Stimulated activated naive CD4-positive, alpha-beta T cell (primary cell): ENCODE measurements at regions not wholly inside any gene's neighbourhood (a gene's known extent, or its start where the extent isn't known, plus 50 kb on each side); places are given as distances from the start of the nearest gene placed in this dataset.
"Not testable (repeated sequence)": the region's sequence is repeated elsewhere in the genome, so short reads cannot be mapped to it uniquely, and the experiment has no call there.

Experiments
- DNase-seq, 6 experiments: peaks; one replicate each; lab custom pipeline; 2025; lab: John Stamatoyannopoulos, UW

DNA sequence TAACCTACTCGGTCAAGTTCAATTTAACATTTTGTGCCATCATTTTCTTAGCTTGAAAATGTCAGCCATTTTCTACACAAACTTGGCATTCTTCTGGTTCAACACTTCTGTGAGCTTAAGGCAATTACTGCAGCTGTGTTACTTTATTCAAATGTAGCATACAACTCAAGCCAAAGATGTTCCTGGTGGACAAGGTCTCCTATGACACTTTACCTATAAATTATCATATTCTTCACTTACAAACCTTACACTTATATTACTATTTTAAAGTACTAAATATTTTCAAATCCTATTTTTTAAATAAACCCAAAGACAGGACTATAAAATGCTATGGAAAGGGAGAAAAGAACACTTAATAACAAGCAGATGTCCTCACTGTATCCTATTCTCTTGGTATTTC lies 1045.3 kb downstream of the TSN start:
- DNase-seq, result no peak

DNA sequence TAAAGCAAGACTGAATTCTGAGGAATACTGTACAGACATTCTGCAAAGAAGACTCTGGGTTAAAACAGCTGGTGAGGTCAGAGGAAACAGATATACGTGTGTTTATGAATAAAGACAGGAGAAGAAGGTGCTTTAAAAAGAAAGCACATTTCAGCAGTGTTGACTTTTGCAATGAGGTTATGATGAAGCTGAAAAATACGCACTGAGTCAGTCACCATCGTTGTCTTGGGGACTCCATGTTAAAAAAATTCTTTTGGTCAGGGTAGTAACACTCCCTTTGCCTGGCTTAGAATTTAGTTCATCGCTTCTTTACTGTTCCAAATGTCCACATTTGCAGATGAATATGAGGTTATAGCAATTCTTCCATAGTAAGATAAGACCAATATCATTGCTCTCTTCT lies 1049.0 kb downstream of the TSN start:
- DNase-seq, result no peak

DNA sequence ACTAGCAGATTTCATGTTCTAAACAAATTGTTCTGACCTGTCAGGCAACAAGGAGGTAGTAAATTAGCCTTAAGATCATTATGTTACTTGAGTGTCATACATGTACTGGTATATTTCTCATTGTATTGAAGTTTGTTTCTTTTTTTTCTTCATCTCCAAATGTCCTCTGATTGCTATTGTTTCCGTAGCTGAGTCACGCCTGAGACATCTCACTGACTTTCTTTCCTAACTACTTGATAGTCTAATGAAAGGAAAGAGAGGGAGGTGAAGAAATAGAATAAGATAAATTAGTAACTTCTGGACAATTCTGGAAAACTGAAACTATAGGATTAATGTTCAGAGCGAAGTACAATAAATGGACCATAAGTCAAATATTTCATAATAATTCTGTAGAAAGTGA lies 1049.9 kb downstream of the TSN start:
- no peak for DNase-seq

DNA sequence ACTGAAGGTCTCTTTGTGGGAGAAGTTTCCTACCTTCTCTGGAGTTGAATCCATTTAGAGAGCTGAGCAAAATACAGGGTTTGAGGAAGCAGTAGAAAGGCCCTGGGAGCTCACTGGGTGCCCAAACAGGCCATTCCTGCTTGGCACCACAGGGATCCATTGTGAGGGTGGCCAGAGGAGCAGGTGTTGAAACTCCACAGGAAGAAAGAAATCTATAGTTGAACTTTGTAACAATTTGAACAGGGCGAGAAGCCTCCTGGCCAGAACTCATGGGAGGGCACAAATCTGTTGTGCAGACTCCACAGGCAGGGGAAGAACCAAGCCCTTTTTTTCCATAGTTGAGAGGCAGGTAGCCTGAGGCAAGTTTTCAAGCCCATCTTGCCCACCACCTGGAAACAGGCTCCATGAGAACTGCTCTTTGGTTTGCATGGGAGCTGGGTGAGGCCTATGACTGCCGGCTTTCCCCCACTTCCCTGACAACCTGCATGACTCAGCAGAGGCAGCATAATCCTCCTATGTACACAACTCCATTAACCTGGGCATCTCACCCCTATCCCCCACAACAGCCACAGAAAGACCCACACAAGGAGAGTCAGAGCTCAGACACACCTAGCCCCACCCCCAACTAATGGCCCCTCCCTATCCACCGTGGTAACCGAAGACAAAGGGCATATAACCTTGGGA lies 1053.0 kb downstream of the TSN start:
- DNase-seq, result no peak

DNA sequence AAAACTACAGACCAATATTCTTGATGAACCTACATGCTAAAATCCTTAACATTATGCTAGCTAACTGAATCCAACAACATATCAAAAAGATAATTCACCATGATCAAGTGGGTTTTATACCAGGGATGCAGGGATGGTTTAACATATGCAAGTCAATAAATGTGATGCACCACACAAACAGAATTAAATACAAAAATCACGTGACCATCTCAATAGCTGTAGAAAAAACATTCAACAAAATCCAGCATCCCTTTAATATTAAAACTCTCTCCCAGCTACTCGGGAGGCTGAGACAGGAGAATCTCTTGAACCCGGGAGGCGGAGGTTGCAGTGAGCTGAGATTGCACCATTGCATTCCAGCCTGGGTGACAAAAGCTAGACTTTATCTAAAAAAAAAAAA lies 1056.8 kb downstream of the TSN start:
- DNase-seq, result not testable (repeated sequence)

DNA sequence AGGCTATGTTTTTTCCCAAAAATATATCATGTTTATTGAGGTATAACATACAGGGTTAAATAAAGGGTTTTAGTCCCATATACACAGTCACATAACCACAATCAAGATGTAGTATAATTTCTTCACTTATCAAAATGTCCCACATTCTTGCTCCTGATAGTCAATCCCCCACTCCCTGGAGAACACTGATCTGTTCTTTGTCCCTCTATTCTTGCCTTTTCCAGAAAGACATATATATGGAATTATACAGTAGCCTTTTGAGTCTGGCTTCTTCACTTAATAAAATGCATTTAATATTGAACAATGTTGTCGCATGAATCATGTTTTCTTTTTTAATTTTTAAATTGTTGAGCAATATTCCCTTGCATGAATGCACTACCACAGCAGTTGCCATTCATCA lies 1059.7 kb downstream of the TSN start:
- no peak for DNase-seq

DNA sequence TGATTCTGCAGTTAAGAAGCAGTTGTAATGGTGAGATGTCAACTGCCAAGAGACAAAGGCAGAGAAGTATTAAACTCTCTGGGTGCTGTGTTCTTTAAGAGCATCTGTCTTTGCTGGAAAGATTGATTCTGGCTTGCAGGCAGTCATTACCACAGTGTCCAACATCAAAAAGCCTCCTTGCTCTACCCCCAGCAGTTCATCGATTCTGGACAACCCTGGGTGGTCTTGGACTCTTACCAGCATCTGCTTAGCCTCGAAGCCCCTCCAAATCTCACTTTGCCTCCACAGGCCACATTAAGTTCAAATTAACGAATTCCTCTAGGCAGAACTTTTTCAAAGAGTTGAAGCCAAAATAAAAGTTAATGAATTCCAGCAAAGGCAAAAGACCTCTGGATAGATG lies 1061.4 kb downstream of the TSN start:
- DNase-seq, result no peak

GRCh38 chr2:122822319-122822718 lies 1066.9 kb downstream of the TSN start:
- no peak for DNase-seq

GRCh38 chr2:122830157-122830556 lies 1074.7 kb downstream of the TSN start:
- no peak for DNase-seq

- no peak for DNase-seq
Observed at GRCh38 chr2:122831649-122832048, 1076.2 kb downstream of the TSN start.

DNA sequence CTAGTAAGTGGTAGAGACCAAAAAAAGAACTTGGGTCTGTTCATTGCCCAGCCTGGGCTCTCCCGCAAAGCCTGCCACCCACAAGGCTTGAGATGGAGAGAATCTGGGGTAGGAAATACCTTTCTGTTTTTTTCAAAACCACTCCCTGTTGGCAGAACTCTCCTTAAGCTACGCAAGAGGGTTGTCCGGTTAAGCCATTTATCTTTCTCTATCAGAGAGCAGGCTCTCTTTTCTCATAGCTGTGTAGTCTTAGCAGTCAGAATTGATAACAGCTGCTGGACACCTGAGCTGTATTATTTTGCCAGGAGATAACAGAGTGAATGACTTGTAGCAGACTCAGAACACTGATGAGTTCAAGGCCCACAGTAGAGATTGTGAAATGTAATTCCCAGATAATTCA lies 1088.1 kb downstream of the TSN start:
- DNase-seq, result no peak

- DNase-seq, result no peak
Observed at GRCh38 chr2:122851161-122851560, 1095.7 kb downstream of the TSN start.

GRCh38 chr2:122851972-122852531 lies 1096.6 kb downstream of the TSN start:
- no peak for DNase-seq

DNA sequence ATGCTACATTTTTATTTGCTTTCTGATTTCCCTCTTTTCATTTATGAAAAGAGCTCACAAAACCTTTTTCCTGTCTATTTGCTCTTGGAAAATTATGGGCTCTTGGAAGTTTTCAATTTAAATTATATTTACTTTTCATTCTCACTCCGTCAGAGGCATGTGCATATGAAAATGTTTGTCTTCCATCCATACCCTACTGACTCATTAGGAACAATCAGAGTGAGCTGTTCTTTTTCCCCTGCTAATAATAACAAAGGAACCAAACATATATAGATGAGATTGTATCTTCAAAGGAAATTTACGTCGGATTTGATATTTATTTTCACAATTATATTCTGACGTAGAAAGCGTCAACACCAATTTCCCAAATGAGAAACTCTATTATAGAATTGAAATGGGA lies 1101.2 kb downstream of the TSN start:
- no peak for DNase-seq

DNA sequence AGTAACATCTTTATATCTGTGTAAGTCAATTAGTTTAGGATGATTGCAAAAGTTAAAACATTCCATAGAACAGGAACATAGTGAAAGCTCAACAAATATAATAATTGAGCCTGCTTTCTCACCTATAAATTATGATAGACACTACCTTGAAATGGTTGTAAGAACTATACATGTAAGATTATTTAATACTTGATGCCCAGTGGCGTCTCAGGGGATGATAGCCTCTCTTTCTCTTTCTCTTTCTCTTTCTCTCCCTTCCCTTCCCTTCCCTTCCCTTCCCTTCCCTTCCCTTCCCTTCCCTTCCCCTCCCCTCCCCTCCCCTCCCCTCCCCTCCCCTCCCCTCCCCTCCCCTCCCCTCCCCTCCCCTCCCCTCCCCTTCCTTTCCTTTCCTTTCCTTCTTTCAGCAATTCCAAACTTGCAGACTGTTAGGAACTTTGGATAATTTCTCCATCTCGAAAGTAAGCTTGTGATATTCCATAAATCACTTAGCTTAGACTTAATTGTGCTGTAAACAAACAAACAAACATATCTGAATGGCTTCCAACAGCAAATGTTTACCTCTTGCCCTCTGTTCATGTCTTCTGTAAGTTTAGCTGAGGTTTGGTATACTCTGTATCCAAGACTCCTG lies 1102.7 kb downstream of the TSN start:
- no peak for DNase-seq

DNA sequence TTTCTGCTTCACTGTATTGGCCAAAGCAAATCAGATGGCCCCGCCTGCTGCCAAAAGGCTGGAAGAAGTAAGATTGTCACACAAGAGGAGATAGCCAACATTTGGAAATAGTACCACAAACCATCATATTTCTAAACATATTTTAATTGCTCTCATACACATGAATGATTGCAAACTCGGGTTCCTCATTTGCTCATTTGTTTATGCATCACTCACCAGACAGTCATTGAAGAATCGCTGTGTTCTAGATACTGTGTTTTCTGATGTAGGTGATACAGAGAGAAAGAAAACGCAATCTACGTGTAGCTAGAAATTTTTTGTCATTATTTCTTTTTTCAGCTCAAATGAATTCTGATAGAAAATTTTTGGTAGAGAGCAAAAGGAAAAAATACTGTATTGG lies 1103.4 kb downstream of the TSN start:
- no peak for DNase-seq

DNA sequence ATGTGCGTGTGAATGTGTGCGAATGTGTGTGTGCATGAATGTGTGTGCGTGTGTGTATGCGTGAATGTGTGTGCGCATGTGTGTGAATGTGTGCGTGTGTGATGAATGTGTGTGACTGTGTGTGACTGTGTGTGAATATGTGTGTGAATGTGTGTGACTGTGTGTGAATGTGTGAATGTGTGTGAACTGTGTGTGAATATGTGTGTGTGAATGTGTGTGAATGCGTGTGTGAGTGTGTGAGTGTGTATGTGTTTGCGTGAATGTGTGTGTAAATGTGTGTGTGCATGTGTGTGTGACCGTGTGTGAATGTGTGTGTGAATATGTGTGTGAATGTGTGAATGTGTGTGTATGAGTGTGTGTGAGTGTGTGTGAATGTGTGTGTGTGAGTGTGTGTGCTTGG lies 1103.8 kb downstream of the TSN start:
- no peak for DNase-seq

GRCh38 chr2:122863532-122863931 lies 1108.1 kb downstream of the TSN start:
- no peak for DNase-seq

GRCh38 chr2:122864728-122865127 lies 1109.3 kb downstream of the TSN start:
- DNase-seq, result no peak

DNA sequence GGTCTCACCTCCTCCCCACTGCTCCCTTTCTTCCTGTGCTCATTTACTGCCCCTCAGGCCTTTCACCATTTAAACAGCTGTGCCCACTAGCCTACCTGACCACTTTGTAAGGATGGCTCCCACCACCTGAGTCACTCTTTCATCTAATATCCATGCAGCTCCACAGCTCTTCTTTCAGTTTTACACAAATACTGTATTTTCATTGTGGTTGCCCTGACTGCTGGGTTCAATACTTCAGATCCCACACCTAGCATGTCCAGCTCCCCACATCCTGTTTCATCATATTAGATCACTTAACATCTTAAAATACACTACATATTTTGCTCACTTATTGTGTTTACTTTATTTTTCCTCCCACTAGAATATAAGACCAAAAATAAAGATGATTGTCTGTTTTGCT lies 1110.6 kb downstream of the TSN start:
- no peak for DNase-seq

GRCh38 chr2:122867941-122868340 lies 1112.5 kb downstream of the TSN start:
- DNase-seq, result no peak

GRCh38 chr2:122868646-122869275 lies 1113.3 kb downstream of the TSN start:
- no peak for DNase-seq

DNA sequence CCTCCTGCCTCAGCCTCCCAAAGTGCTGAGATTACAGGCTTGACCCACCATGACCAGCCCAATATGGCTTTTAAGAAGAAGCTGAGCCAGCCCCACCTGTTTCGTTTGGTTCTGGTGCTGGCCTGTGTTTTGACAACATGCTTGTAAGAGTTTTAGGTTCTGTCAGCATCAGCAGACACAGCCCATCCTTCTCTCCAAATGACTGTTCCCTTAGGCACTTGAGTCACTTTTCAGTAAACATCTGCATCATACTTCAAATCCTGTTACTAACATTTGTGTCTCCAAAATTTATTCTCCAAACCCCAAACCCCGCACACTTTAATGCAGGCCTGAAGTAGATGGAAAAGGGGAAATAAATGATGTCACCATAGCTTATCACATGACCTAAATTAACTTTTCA lies 1118.5 kb downstream of the TSN start:
- no peak for DNase-seq
